ENCODE measurements at regions not wholly inside any gene's neighbourhood (a gene's known extent, or its start where the extent isn't known, plus 50 kb on each side); places are given as distances from the start of the nearest gene placed in this dataset.

GRCh38 chr13:23513455-23513854 is 56.8 kb upstream of the TNFRSF19 start:
- Histone ChIP-seq H3K9me3 (ENCODE audit: control insufficient read depth, insufficient read depth, low read depth, low read length) (no peaks in the 10 kb centered on the region), H3K36me3 (ENCODE audit: control insufficient read depth in 2 of 2, insufficient read depth in 1 of 2, low read length in 2 of 2) (no peaks in the 10 kb centered on the region), H3K4me1 (ENCODE audit: control insufficient read depth, insufficient read depth, low read length) (peaks cover 7% of the 10 kb centered on the region; the same call in 1 of the 2 replicates), H3K27ac (ENCODE audit: extremely low read depth, low read depth, low read length) (no peak overlapping the region), H3K4me3 (ENCODE audit: low read depth, low read length) (no peak overlapping the region)
- CTCF ChIA-PET = interaction anchor here (0.7 to 1.4 kb wide), 3 partner anchors 46 to 772 kb away, joined by 3 to 4 read pairs (median 3); no protein-coding TSS in a partner anchor
- TF ChIP-seq ZNF175 (tag by site-specific recombination; IDR thresholded peaks at IDR 0.05) (no peak), ZFP69B (tag by site-specific recombination; IDR thresholded peaks at IDR 0.05) (no peak), PBX3 (CRISPR knock-in tag; IDR thresholded peaks at IDR 0.05) (no peak), ZNF623 (tag by site-specific recombination; IDR thresholded peaks at IDR 0.05) (no peak), ZBTB21 (tag by site-specific recombination; IDR thresholded peaks at IDR 0.05) (no peak), ZNF544 (tag by site-specific recombination; IDR thresholded peaks at IDR 0.05) (no peak), ZSCAN4 (tag by site-specific recombination; IDR thresholded peaks at IDR 0.05) (no peak), KLF10 (tag by site-specific recombination; IDR thresholded peaks at IDR 0.05) (no peak), PRDM4 (tag by site-specific recombination; IDR thresholded peaks at IDR 0.05) (no peak), ZNF514 (tag by site-specific recombination; IDR thresholded peaks at IDR 0.05) (no peak), ZNF654 (tag by site-specific recombination; IDR thresholded peaks at IDR 0.05; ENCODE audit: low read depth) (no peak), ZNF169 (tag by site-specific recombination; IDR thresholded peaks at IDR 0.05) (no peak), ZNF112 (tag by site-specific recombination; IDR thresholded peaks at IDR 0.05) (no peak), ZNF426 (tag by site-specific recombination; IDR thresholded peaks at IDR 0.05) (no peak), ZNF645 (tag by site-specific recombination; IDR thresholded peaks at IDR 0.05) (no peak), ZBTB8A (tag by site-specific recombination; IDR thresholded peaks at IDR 0.05) (no peak)
- POLR2A ChIA-PET = no interaction called here

GRCh38 chr13:23514076-23514475 is 56.1 kb upstream of the TNFRSF19 start:
- Histone ChIP-seq H3K9me3 (ENCODE audit: control insufficient read depth, insufficient read depth, low read depth, low read length) (no peaks in the 10 kb centered on the region), H3K27ac (ENCODE audit: extremely low read depth, low read depth, low read length) (no peak overlapping the region), H3K4me1 (ENCODE audit: control insufficient read depth, insufficient read depth, low read length) (peaks cover 7% of the 10 kb centered on the region; the same call in 1 of the 2 replicates), H3K36me3 (ENCODE audit: control insufficient read depth in 2 of 2, insufficient read depth in 1 of 2, low read length in 2 of 2) (no peaks in the 10 kb centered on the region), H3K4me3 (ENCODE audit: low read depth, low read length) (no peak overlapping the region)
- CTCF ChIA-PET = no interaction called here
- POLR2A ChIA-PET = interaction anchor here (0.7 kb wide), 1 partner anchor 9 kb away, joined by 5 read pairs; no protein-coding TSS in a partner anchor
- no peak for TF ChIP-seq TSHZ1 (tag by site-specific recombination; IDR thresholded peaks at IDR 0.05; ENCODE audit: borderline replicate concordance)
- no peak for TF ChIP-seq KLF16 (tag by site-specific recombination; IDR thresholded peaks at IDR 0.05)
- TF ChIP-seq ZNF645 (tag by site-specific recombination; IDR thresholded peaks at IDR 0.05) = no peak
- no peak for TF ChIP-seq ZNF155 (tag by site-specific recombination; IDR thresholded peaks at IDR 0.05)
- no peak for TF ChIP-seq ZNF677 (tag by site-specific recombination; IDR thresholded peaks at IDR 0.05)
- no peak for TF ChIP-seq ZNF362 (tag by site-specific recombination; IDR thresholded peaks at IDR 0.05)
- no peak for TF ChIP-seq ZNF157 (tag by site-specific recombination; IDR thresholded peaks at IDR 0.05)
- no peak for TF ChIP-seq SCRT2 (tag by site-specific recombination; IDR thresholded peaks at IDR 0.05)
- TF ChIP-seq ZNF76 (tag by site-specific recombination; IDR thresholded peaks at IDR 0.05; ENCODE audit: borderline replicate concordance, low read depth) = no peak

Measured in HEK293 (cell line).